ENCODE measurements at regions not wholly inside any gene's neighbourhood (a gene's known extent, or its start where the extent isn't known, plus 50 kb on each side); places are given as distances from the start of the nearest gene placed in this dataset.

DNA sequence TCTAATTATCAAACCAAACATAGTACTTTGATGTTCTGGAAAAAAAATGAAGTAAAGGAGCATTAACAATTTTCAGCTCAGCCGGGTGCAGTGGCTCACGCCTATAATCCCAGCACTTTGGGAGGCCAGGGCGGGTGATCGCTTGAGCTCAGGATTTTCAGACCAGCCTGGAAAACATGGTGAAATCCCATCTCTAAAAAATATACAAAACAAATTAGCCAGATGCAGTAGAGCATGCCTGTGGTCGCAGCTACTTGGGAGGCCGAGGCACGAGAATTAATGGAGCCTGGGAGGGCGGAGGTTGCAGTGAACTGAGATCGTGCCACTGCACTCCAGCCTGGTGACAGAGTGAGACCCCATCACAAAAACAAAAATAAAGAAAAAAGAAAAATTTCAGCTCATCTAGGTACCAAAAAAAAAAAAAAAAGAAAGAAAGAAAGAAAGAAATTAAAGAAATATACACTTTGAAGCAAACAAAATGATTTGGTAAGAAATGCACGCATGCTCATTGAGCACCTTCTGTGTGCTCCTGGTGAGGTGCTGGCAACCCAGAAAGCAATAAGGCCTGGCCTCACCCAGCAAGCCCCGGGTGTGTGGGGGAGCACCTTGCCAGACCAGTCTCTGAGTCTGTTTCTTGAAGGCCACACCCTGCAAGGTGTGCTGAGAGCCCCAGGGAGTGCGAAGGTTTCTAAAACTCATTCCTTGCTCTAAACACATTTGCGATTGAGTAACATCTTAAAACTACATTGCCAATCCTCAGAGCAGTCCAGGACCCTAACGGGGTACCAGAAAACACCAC, 133.5 kb downstream of the TFCP2L1 start:
- Histone ChIP-seq H3K27ac (ENCODE audit: low read depth, low read length) (no peak overlapping the region), H3K27me3 (ENCODE audit: insufficient read depth, low read length) (no peaks in the 10 kb centered on the region), H3K4me2 (ENCODE audit: low read length) (no peak overlapping the region), H4K20me1 (ENCODE audit: insufficient read depth) (no peaks in the 10 kb centered on the region), H2AFZ (ENCODE audit: low read depth, low read length, poor library complexity, severe bottlenecking) (no peak overlapping the region), H3K9me2 (ENCODE audit: insufficient read depth) (no peaks in the 10 kb centered on the region), H3K9ac (ENCODE audit: low read length) (no peak overlapping the region), H3K4me1 (ENCODE audit: control insufficient read depth in 1 of 2, insufficient read depth in 2 of 2, low read length in 2 of 2) (no peaks in the 10 kb centered on the region), H3K9me3 (ENCODE audit: control insufficient read depth in 1 of 2, insufficient read depth in 1 of 2, low read depth in 1 of 2, low read length in 2 of 2) (no peaks in the 10 kb centered on the region), H3K36me3 (ENCODE audit: control insufficient read depth in 1 of 2, insufficient read depth in 2 of 2, low read length in 2 of 2) (no peaks in the 10 kb centered on the region), H3K79me2 (ENCODE audit: insufficient read depth, low read length) (no peaks in the 10 kb centered on the region), H3K4me3 (replicated peaks in 1 of 2; ENCODE audit: low read depth in 1 of 2, low read length in 2 of 2) (no peak overlapping the region)
- CTCF ChIA-PET, result interaction anchor here (1.2 kb wide), 1 partner anchor 23 kb away, joined by 3 read pairs; no protein-coding TSS in a partner anchor
- no TSS peak for BruUV-seq (replicated peaks)
- TF ChIP-seq FOSL1 (IDR thresholded peaks at IDR 0.05; ENCODE audit: low read depth) (no peak), SP1 (IDR thresholded peaks at IDR 0.05; ENCODE audit: low read depth) (no peak), ZFX (IDR thresholded peaks at IDR 0.05) (no peak), TCF7L2 (IDR thresholded peaks at IDR 0.05; ENCODE audit: borderline replicate concordance, extremely low read depth, insufficient read depth, insufficient read length) (no peak), EGR1 (IDR thresholded peaks at IDR 0.05; ENCODE audit: low read depth) (no peak), EZH2 (IDR thresholded peaks at IDR 0.05) (no peak), POLR2A (IDR thresholded peaks at IDR 0.05; ENCODE audit: borderline replicate concordance, extremely low read depth, insufficient read depth, insufficient read length) (no peak)
- DNase-seq (ENCODE audit: low read depth, low spot score) (no peak), ATAC-seq (no peak)
- RAD21 ChIA-PET (ENCODE audit: low non-redundant PET in 1 of 2, low total read pairs in 2 of 2, uncharacterized antibody in 2 of 2, unreplicated experiment in 2 of 2), result no interaction called here
- intact Hi-C loops (cut with micrococcal nuclease), result no loop called here
- POLR2A ChIA-PET, result no interaction called here

DNA sequence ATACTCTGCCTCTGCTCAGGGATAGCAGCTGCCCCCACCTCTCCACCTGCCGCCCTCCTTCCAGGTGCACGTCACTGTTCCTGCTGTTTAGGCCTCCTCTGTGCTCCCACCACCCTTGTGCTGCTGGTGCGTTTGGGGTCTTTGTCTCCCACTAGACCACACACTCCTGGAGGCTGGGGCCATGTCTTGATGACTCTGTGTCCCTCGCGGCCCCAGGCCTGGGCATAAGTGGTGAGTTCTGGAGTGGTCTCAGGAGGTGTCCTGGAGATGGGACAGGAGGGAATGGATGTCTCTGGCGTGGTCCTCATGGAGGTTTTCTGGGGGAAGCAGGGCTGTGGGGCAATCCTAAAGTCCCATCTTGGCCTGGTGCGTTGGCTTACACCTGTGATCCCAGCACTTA, 132.1 kb downstream of the TFCP2L1 start:
- peaks cover 0 to 4% of the 10 kb centered on the region in 2 experiments; a peak in 1 of 4 replicates for H3K9me3 ChIP-seq (ENCODE audit: control insufficient read depth in 1 of 2, insufficient read depth in 1 of 2, low read depth in 1 of 2, low read length in 2 of 2)
- no peaks in the 10 kb centered on the region for H3K79me2 ChIP-seq (ENCODE audit: insufficient read depth, low read length)
- BruUV-seq (replicated peaks), result no TSS peak
- DNase-seq (ENCODE audit: low read depth, low spot score) (no peak), ATAC-seq (no peak)
- POLR2A ChIA-PET, result no interaction called here
- H3K27ac ChIP-seq (ENCODE audit: low read depth, low read length), result no peak overlapping the region
- intact Hi-C loops (cut with micrococcal nuclease), result no loop called here
- H3K4me3 ChIP-seq (replicated peaks in 1 of 2; ENCODE audit: low read depth in 1 of 2, low read length in 2 of 2), result no peak overlapping the region
- no peaks in the 10 kb centered on the region for H3K4me1 ChIP-seq (ENCODE audit: control insufficient read depth in 1 of 2, insufficient read depth in 2 of 2, low read length in 2 of 2)
- H4K20me1 ChIP-seq (ENCODE audit: insufficient read depth), result no peaks in the 10 kb centered on the region
- CTCF ChIA-PET, result no interaction called here
- no peaks in the 10 kb centered on the region for H3K27me3 ChIP-seq (ENCODE audit: insufficient read depth, low read length)
- RAD21 ChIA-PET (ENCODE audit: low non-redundant PET in 1 of 2, low total read pairs in 2 of 2, uncharacterized antibody in 2 of 2, unreplicated experiment in 2 of 2), result no interaction called here
- H3K9ac ChIP-seq (ENCODE audit: low read length), result no peak overlapping the region
- no peaks in the 10 kb centered on the region for H3K36me3 ChIP-seq (ENCODE audit: control insufficient read depth in 1 of 2, insufficient read depth in 2 of 2, low read length in 2 of 2)
- no peaks in the 10 kb centered on the region for H3K9me2 ChIP-seq (ENCODE audit: insufficient read depth)
- no peak overlapping the region for H3K4me2 ChIP-seq (ENCODE audit: low read length)
- H2AFZ ChIP-seq (ENCODE audit: low read depth, low read length, poor library complexity, severe bottlenecking), result no peak overlapping the region
- TF ChIP-seq EZH2phosphoT487 (IDR thresholded peaks at IDR 0.05; ENCODE audit: borderline replicate concordance) (no peak), YY1 (IDR thresholded peaks at IDR 0.05; ENCODE audit: extremely low read depth, insufficient replicate concordance, low read depth, low read length) (no peak), SRF (IDR thresholded peaks at IDR 0.05; ENCODE audit: low read depth) (no peak), POLR2AphosphoS5 (IDR thresholded peaks at IDR 0.05; ENCODE audit: low read depth, low read length) (no peak), FOSL1 (IDR thresholded peaks at IDR 0.05; ENCODE audit: low read depth) (no peak), EGR1 (IDR thresholded peaks at IDR 0.05; ENCODE audit: low read depth) (no peak), SIN3A (IDR thresholded peaks at IDR 0.05; ENCODE audit: low read depth) (no peak), ZFX (IDR thresholded peaks at IDR 0.05) (no peak), ZNF274 (IDR thresholded peaks at IDR 0.05; ENCODE audit: low read depth, low read length) (no peak)
- TF ChIP-seq, protein P1, sequence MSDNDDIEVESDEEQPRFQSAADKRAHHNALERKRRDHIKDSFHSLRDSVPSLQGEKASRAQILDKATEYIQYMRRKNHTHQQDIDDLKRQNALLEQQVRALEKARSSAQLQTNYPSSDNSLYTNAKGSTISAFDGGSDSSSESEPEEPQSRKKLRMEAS (IDR thresholded peaks at IDR 0.05), result no peak
- TF ChIP-seq, protein P2, sequence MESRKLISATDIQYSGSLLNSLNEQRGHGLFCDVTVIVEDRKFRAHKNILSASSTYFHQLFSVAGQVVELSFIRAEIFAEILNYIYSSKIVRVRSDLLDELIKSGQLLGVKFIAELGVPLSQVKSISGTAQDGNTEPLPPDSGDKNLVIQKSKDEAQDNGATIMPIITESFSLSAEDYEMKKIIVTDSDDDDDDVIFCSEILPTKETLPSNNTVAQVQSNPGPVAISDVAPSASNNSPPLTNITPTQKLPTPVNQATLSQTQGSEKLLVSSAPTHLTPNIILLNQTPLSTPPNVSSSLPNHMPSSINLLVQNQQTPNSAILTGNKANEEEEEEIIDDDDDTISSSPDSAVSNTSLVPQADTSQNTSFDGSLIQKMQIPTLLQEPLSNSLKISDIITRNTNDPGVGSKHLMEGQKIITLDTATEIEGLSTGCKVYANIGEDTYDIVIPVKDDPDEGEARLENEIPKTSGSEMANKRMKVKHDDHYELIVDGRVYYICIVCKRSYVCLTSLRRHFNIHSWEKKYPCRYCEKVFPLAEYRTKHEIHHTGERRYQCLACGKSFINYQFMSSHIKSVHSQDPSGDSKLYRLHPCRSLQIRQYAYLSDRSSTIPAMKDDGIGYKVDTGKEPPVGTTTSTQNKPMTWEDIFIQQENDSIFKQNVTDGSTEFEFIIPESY (IDR thresholded peaks at IDR 0.05; ENCODE audit: extremely low read depth, insufficient replicate concordance, low read length), result no peak
